ENCODE measurements at regions not wholly inside any gene's neighbourhood (a gene's known extent, or its start where the extent isn't known, plus 50 kb on each side); places are given as distances from the start of the nearest gene placed in this dataset.

- no peak for TF ChIP-seq ZBTB11 (CRISPR knock-in tag; IDR thresholded peaks at IDR 0.05)
- TF ChIP-seq CTCF (IDR thresholded peaks at IDR 0.05 in 2 of 3, conservative IDR thresholded peaks at IDR 0.05 in 1 of 3; ENCODE audit: control insufficient read depth in 2 of 3, extremely low read depth in 1 of 3, insufficient read depth in 1 of 3, low read depth in 3 of 3, low read length in 3 of 3): no peak
- no peak for TF ChIP-seq JUNB (IDR thresholded peaks at IDR 0.05)
- no peak for TF ChIP-seq NFYA (IDR thresholded peaks at IDR 0.05; ENCODE audit: borderline replicate concordance, low read depth, low read length)
- no peak for TF ChIP-seq MYC (IDR thresholded peaks at IDR 0.05; ENCODE audit: insufficient read depth, insufficient read length, insufficient replicate concordance, low read length, severe bottlenecking)
- TF ChIP-seq TCF3 (IDR thresholded peaks at IDR 0.05; ENCODE audit: borderline replicate concordance, insufficient read depth, low read depth, low read length): no peak
- no peak for TF ChIP-seq CBX5 (IDR thresholded peaks at IDR 0.05; ENCODE audit: low read depth)
- TF ChIP-seq POLR2A (IDR thresholded peaks at IDR 0.05; ENCODE audit: low read depth, low read length): no peak
- TF ChIP-seq MXI1 (IDR thresholded peaks at IDR 0.05; ENCODE audit: low read depth, low read length): no peak
- TF ChIP-seq POLR2AphosphoS5 (IDR thresholded peaks at IDR 0.05; ENCODE audit: low read length): no peak
- no peak for TF ChIP-seq SUZ12 (IDR thresholded peaks at IDR 0.05; ENCODE audit: unreplicated experiment)
- no peak for TF ChIP-seq MAX (IDR thresholded peaks at IDR 0.05; ENCODE audit: low read depth, low read length)
- TF ChIP-seq EZH2 (IDR thresholded peaks at IDR 0.05; ENCODE audit: borderline replicate concordance, control insufficient read depth, low read depth, low read length): no peak
Observed at GRCh38 chr7:46178661-46179060, 257.6 kb upstream of the IGFBP3 start.
